HG02938 (cell line): ENCODE measurements at regions not wholly inside any gene's neighbourhood (a gene's known extent, or its start where the extent isn't known, plus 50 kb on each side); places are given as distances from the start of the nearest gene placed in this dataset.

Source experiments
- ATAC-seq: cut with Tn5 transposase; IDR thresholded peaks from one replicate; pipeline ENCODE4 v1.9.1; 2021; ENCODE audit warnings: mild to moderate bottlenecking, moderate library complexity; ENCODE audit not compliant: unreplicated experiment

GRCh38 chr10:131517781-131518180 lies 206.3 kb upstream of the TCERG1L start:
- ATAC-seq = no peak

- no peak for ATAC-seq
Observed at GRCh38 chr10:131519723-131520605, 208.4 kb upstream of the TCERG1L start.

- no peak for ATAC-seq
Observed at GRCh38 chr10:131531265-131532190, 220.0 kb upstream of the TCERG1L start.

GRCh38 chr10:131532291-131532690 lies 220.8 kb upstream of the TCERG1L start:
- ATAC-seq = no peak

- no peak for ATAC-seq
Observed at GRCh38 chr10:131532745-131533341, 221.3 kb upstream of the TCERG1L start.

GRCh38 chr10:131533846-131534526 lies 222.5 kb upstream of the TCERG1L start:
- ATAC-seq = no peak

DNA sequence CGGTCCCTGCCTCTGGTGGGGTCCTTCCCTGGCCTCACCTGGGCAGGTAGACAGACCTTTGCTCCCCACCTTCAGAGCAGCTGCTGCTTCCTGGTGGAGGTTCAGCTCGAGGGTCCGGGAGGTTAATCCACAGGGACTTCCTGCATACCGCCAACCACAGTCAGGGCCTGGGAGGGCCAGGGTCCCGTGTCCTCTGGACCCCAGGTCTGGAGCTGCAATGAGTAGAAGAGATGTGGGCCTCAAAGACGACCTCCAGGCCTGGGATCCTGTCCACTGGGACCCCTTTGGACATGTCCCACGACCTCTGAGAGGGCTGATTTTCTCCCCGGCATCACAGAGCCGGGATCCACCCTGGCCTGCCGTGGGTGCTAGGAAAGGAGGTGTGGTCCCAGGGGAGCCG lies 223.3 kb upstream of the TCERG1L start:
- ATAC-seq = no peak

- ATAC-seq = no peak
Observed at GRCh38 chr10:131536676-131537075, 225.2 kb upstream of the TCERG1L start.

DNA sequence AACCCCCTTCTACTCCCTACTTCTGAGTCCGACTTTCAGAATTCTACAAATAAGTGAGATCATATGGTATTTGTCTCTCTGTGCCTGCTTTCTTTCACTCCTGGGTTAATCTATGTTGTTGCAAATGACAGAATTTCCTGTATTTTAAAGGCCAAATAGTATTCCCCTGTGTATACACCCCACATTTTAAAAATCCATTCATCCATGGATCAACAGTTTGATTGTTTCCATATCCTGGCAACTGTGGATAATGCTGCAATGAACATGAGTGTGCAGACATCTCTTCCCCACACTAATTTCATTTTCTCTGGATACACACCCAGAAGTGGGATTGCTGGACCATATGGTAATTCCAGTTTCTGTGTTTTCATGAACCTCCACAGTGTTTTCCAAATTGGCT lies 225.8 kb upstream of the TCERG1L start:
- no peak for ATAC-seq

- no peak for ATAC-seq
Observed at GRCh38 chr10:131544495-131544894, 233.0 kb upstream of the TCERG1L start.

DNA sequence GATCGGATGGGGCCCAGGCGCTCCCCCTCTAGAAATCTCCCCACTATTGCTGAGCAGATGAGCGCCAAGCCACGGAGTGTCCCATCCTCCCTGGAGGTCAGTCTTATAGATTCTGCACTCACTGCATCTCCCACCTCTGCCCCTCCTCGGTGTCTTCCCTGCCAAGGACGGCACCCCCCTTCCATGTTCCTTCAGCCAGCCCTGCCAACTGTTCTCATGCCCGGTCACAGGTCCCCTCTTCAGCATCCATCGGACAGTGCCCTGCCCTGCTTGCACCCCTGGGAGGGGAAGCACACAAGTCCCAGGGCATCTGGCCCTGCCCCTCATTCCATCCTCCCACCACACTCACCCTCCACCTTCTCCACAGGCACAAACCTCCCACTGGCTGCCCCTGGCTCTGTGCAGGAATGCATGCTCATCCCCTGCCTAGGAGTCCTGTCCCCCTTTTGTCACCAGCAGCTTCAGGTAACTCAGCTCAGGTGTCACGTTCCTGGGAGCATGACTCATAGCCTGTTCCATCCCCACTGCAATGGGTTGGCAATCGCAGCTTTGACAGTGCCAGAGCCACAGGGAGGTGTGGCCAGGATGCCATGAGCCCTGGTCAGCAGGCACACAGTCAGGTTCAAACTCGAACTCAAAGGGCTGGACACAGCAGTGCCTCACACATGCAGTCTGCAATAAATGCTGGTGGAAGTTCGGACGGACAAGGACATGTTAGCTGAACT lies 234.7 kb upstream of the TCERG1L start:
- ATAC-seq = no peak

DNA sequence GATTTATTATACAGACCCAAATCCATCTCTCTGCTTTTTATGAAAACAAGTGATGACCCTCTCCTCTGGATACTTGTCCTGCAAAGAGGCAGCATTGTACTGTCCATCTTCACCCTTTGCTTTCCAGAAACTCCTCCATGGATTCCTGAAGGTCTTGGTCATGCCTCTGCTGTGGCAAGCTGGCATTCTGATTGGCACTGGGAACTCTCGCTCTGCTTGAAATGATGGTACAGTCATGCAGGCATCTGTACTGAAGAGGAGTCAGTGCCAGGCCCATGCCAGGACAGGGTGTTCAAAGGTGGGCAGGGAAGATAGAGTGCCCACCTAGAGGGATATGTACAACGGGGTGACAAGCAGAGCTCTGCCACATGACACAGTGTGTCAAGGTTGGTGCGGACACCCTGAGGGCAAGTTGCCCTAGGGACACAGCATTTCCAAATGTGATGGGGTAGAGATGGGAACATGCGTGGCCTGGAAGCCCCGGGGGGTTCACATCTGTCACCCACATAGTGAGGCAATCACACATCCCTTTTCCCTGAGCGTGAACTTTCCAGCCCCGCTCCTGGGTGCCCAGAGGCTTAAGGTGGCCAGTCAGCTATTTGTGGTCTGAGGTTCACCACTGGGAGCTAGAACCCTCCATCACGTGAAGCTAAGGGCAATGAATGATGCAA lies 235.7 kb upstream of the TCERG1L start:
- no peak for ATAC-seq

DNA sequence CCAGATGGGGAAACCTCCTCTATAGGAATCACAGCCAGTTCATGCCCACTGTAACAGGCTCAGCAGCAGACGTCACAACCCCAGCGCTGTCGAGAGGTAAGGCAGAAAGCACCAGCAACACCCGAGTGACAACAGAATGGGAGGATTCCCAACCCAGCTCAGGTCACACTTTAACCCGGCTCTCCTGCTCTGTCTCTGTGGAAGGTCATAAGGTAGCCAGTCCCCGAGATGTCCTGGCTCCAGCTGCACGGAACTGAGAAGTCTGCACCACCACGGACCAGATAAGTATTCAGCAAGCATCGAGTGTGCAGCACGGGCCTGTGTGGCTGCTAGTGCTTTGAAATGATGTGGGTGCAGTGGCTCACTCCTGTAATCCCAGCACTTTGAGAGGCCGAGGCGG lies 236.7 kb upstream of the TCERG1L start:
- no peak for ATAC-seq

DNA sequence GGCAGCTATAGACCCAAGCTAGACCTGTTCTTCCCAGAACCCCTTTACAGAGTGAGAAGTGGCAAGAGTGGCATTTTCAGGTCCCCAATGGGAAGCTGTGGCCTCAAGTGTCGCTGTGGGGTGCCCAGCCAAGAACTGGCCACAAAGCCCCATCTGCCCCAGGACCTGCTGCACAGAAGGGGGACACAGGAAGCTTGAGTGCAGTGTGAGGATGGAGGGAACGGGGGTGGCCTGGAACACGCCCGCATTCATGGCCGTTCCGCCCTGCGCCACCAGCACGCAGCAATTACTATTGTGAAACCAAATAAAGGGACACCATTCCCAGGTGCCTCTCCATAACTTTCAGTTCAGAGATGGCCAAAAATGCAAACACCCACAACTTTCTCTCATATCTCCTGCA lies 237.6 kb upstream of the TCERG1L start:
- ATAC-seq = no peak

GRCh38 chr10:131553121-131553520 lies 241.6 kb upstream of the TCERG1L start:
- no peak for ATAC-seq

GRCh38 chr10:131553581-131553980 lies 242.1 kb upstream of the TCERG1L start:
- no peak for ATAC-seq

DNA sequence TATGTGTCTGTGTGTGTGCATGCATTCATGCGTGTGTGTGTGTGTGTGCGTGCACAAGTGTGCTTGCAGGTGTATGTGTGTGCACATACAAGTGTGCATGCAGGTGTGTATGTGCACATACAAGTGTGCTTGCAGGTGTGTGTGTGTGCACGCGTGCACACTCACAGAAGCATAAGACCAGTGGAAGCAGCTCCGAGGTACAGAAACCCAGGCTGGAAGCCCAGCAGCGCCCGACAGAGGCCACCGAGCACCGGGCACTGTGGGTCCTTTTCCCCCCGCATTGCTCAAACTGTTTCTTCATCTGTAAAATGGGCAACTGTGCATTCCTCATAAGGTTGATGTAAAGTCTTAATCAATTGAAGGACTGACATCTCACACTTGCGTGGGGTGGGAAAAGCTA lies 243.3 kb upstream of the TCERG1L start:
- no peak for ATAC-seq

DNA sequence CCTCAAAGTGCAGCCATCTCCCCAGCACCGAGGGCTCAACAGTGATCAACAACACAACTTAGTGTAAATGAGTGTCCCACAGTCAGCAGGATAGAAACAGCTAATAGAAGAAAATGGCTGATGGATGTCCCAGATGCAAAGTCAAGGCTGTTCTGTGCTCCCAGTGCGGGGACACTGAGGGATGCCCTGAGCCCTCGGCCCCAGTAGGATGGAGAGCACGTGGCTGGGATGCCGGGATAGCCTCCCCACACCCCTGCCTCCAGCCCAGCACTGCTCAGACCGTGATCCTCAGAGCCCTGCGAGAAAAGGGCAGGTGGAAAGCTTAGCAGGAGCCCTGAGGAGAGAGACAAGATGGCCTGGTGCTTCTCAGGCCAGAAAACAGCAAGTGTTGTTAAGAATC lies 243.9 kb upstream of the TCERG1L start:
- ATAC-seq = no peak

DNA sequence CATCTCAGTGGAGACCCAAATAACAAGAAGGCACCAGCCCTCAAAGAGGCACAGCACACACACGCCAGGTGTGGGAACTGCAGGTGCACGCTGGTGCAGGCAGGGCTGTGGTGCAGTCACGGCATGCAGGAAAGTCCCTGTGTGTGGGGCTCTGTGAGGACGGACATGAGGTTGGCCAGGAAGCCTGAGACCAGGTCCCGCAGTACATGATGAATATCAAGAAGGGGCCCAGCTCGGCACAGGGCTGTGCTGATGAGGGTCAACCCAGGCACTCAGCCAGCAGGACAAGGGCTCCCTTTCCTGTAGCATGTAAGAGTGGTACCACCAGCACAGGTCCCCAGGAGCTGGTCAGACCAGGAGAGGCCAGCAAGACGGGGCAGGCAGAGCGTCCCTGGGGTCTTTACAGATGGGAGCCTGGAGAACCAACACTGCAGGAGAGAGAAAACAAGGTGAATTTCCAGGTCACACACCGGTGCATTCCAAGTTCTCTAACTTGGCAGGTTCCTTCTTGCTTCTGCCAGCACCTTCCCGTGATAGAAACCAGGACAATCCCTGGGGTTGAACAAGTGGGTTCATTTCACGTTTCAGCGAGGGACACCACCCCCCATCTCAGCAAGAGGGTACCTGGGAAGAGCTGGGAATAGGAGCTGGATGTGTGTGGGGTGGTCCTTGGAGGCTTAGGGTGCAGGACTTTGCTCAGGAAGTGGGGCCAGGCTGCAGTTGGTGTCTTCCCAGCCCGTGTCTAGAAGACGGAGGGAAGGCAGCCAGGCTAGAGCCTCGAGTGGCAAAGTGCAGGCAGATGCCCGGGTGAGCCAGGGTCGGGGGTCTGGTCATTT lies 244.8 kb upstream of the TCERG1L start:
- ATAC-seq = no peak
